ENCODE measurements at regions not wholly inside any gene's neighbourhood (a gene's known extent, or its start where the extent isn't known, plus 50 kb on each side); places are given as distances from the start of the nearest gene placed in this dataset.
"Not testable (repeated sequence)": the region's sequence is repeated elsewhere in the genome, so short reads cannot be mapped to it uniquely, and the experiment has no call there.

DNA sequence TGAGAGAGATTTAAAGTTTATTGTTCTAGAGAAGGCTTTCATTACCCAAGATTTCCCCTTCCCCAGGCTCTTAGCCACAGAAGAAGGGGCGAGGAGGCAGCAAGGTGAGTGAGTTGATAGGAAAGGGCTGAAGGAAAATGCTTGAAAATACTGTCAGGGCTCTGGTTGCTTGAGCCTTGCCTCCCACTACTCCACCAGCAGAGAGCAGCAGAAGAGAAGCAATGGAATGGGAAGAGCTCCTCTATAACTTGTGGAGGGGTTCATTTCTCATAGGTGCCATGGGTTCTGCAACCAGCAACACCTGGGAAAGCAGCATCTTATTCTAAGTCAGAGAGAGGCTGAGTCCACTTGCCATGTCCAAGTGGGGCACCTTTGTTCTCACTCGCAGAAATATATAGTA lies 184.0 kb upstream of the CNTN6 start:
- no peaks in the 10 kb centered on the region for H3K36me3 ChIP-seq (ENCODE audit: low read length)
- H3K9me3 ChIP-seq (ENCODE audit: insufficient read depth, low read length): no peaks in the 10 kb centered on the region
- H2AFZ ChIP-seq (ENCODE audit: low read depth, low read length, severe bottlenecking): no peak overlapping the region
- no peaks in the 10 kb centered on the region for H4K20me1 ChIP-seq (ENCODE audit: low read depth, low read length)
- no peaks in the 10 kb centered on the region for H3K79me2 ChIP-seq (ENCODE audit: insufficient read depth, low read length)
- no peak overlapping the region for H3K4me2 ChIP-seq (ENCODE audit: low read depth, low read length, poor library complexity, severe bottlenecking)
- H3K27me3 ChIP-seq (ENCODE audit: low read length): no peaks in the 10 kb centered on the region
- TF ChIP-seq, protein P1, sequence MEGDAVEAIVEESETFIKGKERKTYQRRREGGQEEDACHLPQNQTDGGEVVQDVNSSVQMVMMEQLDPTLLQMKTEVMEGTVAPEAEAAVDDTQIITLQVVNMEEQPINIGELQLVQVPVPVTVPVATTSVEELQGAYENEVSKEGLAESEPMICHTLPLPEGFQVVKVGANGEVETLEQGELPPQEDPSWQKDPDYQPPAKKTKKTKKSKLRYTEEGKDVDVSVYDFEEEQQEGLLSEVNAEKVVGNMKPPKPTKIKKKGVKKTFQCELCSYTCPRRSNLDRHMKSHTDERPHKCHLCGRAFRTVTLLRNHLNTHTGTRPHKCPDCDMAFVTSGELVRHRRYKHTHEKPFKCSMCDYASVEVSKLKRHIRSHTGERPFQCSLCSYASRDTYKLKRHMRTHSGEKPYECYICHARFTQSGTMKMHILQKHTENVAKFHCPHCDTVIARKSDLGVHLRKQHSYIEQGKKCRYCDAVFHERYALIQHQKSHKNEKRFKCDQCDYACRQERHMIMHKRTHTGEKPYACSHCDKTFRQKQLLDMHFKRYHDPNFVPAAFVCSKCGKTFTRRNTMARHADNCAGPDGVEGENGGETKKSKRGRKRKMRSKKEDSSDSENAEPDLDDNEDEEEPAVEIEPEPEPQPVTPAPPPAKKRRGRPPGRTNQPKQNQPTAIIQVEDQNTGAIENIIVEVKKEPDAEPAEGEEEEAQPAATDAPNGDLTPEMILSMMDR (IDR thresholded peaks at IDR 0.05; ENCODE audit: insufficient read depth, low read length, poor library complexity, severe bottlenecking): no peak
- no peak for TF ChIP-seq EZH2phosphoT487 (conservative IDR thresholded peaks at IDR 0.05; ENCODE audit: low read length)
- no peak overlapping the region for H3K27ac ChIP-seq (ENCODE audit: low read depth, low read length)
- H3K9me2 ChIP-seq (replicated peaks; ENCODE audit: insufficient read depth, low read length): no peaks in the 10 kb centered on the region
- H3K9ac ChIP-seq (ENCODE audit: low read length): no peak overlapping the region
- H3K4me3 ChIP-seq (ENCODE audit: insufficient read depth, low read length, poor library complexity, severe bottlenecking): no peak overlapping the region
- no peaks in the 10 kb centered on the region for H3F3A ChIP-seq (ENCODE audit: insufficient read depth)

GRCh38 chr3:912717-913116 lies 180.1 kb upstream of the CNTN6 start:
- H3K4me2 ChIP-seq (ENCODE audit: low read depth, low read length, poor library complexity, severe bottlenecking); H3K4me3 ChIP-seq (ENCODE audit: insufficient read depth, low read length, poor library complexity, severe bottlenecking); H3K27ac ChIP-seq (ENCODE audit: low read depth, low read length); H3K9me2 ChIP-seq (replicated peaks; ENCODE audit: insufficient read depth, low read length); H3K79me2 ChIP-seq (ENCODE audit: insufficient read depth, low read length); H3F3A ChIP-seq (ENCODE audit: insufficient read depth); H3K9ac ChIP-seq (ENCODE audit: low read length); H2AFZ ChIP-seq (ENCODE audit: low read depth, low read length, severe bottlenecking); H3K36me3 ChIP-seq (ENCODE audit: low read length); H3K9me3 ChIP-seq (ENCODE audit: insufficient read depth, low read length); H3K27me3 ChIP-seq (ENCODE audit: low read length); H4K20me1 ChIP-seq (ENCODE audit: low read depth, low read length): not testable (repeated sequence)

DNA sequence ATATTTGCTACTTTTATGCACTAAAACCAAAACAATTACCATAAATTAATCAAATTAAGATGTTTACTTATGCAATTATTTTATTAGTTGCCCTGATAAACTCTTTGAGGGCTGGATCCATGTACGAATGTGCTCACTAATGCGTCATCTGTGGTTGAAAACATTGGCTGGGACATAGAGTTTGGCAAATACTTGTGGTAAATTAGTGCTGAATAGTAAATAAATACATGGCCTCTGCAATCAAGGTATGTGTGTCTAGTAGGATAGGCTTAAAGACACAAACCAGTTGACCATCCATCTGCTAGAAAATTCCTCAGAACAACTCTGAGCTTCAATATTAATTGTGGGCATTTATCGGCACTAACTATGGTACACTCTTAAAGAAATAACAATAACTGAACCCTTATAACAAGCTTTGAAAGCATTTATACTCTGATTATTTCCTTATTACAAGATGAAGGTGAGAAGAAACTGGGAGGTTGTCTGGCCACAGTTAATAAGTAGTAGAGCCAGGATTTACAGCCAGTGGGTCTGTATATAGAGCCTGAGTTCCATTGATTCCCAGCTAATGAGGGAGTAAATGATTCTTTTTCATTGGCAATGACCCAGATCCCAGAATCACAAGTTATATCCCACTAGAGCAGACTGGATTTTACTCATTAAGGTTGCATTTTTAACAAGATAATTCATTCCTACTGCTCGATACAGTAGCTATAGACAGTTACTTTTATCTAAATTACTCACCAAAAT lies 169.5 kb upstream of the CNTN6 start:
- H3K9ac ChIP-seq (ENCODE audit: low read length): no peak overlapping the region
- H3K9me3 ChIP-seq (ENCODE audit: insufficient read depth, low read length): no peaks in the 10 kb centered on the region

GRCh38 chr3:930866-931265 lies 162.0 kb upstream of the CNTN6 start:
- no peaks in the 10 kb centered on the region for H3K36me3 ChIP-seq (ENCODE audit: low read length)
- no peaks in the 10 kb centered on the region for H3F3A ChIP-seq (ENCODE audit: insufficient read depth)
- H3K4me2 ChIP-seq (ENCODE audit: low read depth, low read length, poor library complexity, severe bottlenecking): no peak overlapping the region
- H2AFZ ChIP-seq (ENCODE audit: low read depth, low read length, severe bottlenecking): no peak overlapping the region
- H3K4me3 ChIP-seq (ENCODE audit: insufficient read depth, low read length, poor library complexity, severe bottlenecking): no peak overlapping the region
- no peak overlapping the region for H3K9ac ChIP-seq (ENCODE audit: low read length)
- H3K9me2 ChIP-seq (replicated peaks; ENCODE audit: insufficient read depth, low read length): no peaks in the 10 kb centered on the region
- no peak for TF ChIP-seq EZH2phosphoT487 (conservative IDR thresholded peaks at IDR 0.05; ENCODE audit: low read length)
- TF ChIP-seq, protein P1 (IDR thresholded peaks at IDR 0.05; ENCODE audit: insufficient read depth, low read length, poor library complexity, severe bottlenecking): no peak
- no peaks in the 10 kb centered on the region for H3K9me3 ChIP-seq (ENCODE audit: insufficient read depth, low read length)
- H3K27ac ChIP-seq (ENCODE audit: low read depth, low read length): no peak overlapping the region
- no peaks in the 10 kb centered on the region for H3K79me2 ChIP-seq (ENCODE audit: insufficient read depth, low read length)
- no peaks in the 10 kb centered on the region for H4K20me1 ChIP-seq (ENCODE audit: low read depth, low read length)
- H3K27me3 ChIP-seq (ENCODE audit: low read length): no peaks in the 10 kb centered on the region

More for the DNA sequence above, 169.5 kb upstream of the CNTN6 start:
- Histone ChIP-seq H2AFZ (ENCODE audit: low read depth, low read length, severe bottlenecking) (no peak overlapping the region), H3K9me2 (replicated peaks; ENCODE audit: insufficient read depth, low read length) (no peaks in the 10 kb centered on the region), H3K36me3 (ENCODE audit: low read length) (no peaks in the 10 kb centered on the region), H4K20me1 (ENCODE audit: low read depth, low read length) (no peaks in the 10 kb centered on the region), H3K79me2 (ENCODE audit: insufficient read depth, low read length) (no peaks in the 10 kb centered on the region), H3K4me2 (ENCODE audit: low read depth, low read length, poor library complexity, severe bottlenecking) (no peak overlapping the region), H3K27ac (ENCODE audit: low read depth, low read length) (no peak overlapping the region), H3K4me3 (ENCODE audit: insufficient read depth, low read length, poor library complexity, severe bottlenecking) (no peak overlapping the region), H3F3A (ENCODE audit: insufficient read depth) (no peaks in the 10 kb centered on the region), H3K27me3 (ENCODE audit: low read length) (no peaks in the 10 kb centered on the region)
- TF ChIP-seq, protein P1 (IDR thresholded peaks at IDR 0.05; ENCODE audit: insufficient read depth, low read length, poor library complexity, severe bottlenecking): no peak
- TF ChIP-seq EZH2phosphoT487 (conservative IDR thresholded peaks at IDR 0.05; ENCODE audit: low read length): no peak
